A549 (cell line): ENCODE measurements at regions not wholly inside any gene's neighbourhood (a gene's known extent, or its start where the extent isn't known, plus 50 kb on each side); places are given as distances from the start of the nearest gene placed in this dataset.

Experiments
- ATAC-seq, 2 experiments: fragments of 200-7000 bp in 1 of 2; fragments of >200 bp in 1 of 2; cut with Nextera tagmentation in 1 of 2; cut with Tn5 transposase in 1 of 2; 3 replicates each; pipeline versions ENCODE4 v1.8.0 to v1.9.1; 2018 to 2020; ENCODE audit warnings: mild to moderate bottlenecking in 1 of 2, moderate library complexity in 1 of 2
- CTCF ChIA-PET: fragments of 300-600 bp; sonication (Branson Sonifier 250); formaldehyde crosslinking; extraction: SDS; loops from one replicate; lab custom pipeline; 2021; ENCODE audit warnings: antibody characterized with exemption, inconsistent platforms; lab: Yijun Ruan, JAX
- POLR2A ChIA-PET: fragments of 350-600 bp; formaldehyde crosslinking; extraction: SDS; loops from one replicate; lab custom pipeline; 2021; ENCODE audit warnings: antibody characterized with exemption, inconsistent platforms; lab: Yijun Ruan, JAX
- DNase-seq, 2 experiments: peaks; one replicate each; pipeline versions ENCODE4 v3.0.0 to v3.0.0-alpha.2; 2011 to 2016; ENCODE audit warnings: low read depth in 1 of 2, low spot score in 1 of 2
- FAIRE-seq: peaks from 2 replicates; lab custom pipeline; 2011; peaks lifted over from hg19 to GRCh38; lab: Jason Lieb, UNC
- H3K27ac ChIP-seq, 2 experiments: fragments of >200 bp; sonication (Bioruptor Twin); formaldehyde crosslinking; 3 replicates each; pipeline ENCODE4 v1.5.1; 2016 to 2017
- H3K4me1 ChIP-seq: fragments of >200 bp; sonication (Bioruptor Twin); formaldehyde crosslinking; 3 replicates; pipeline ENCODE4 v1.6.1; 2016
- H3K4me2 ChIP-seq: fragments of >200 bp; sonication (Bioruptor Twin); formaldehyde crosslinking; 3 replicates; pipeline ENCODE4 v1.6.1; 2016
- H3K4me3 ChIP-seq: fragments of >200 bp; sonication (Bioruptor Twin); formaldehyde crosslinking; 3 replicates; pipeline ENCODE4 v1.5.1; 2016
- H3K9me3 ChIP-seq: fragments of >200 bp; sonication (Bioruptor Twin); formaldehyde crosslinking; 3 replicates; pipeline ENCODE4 v1.6.1; 2016
- EHF ChIP-seq: fragments of 250-450 bp; sonication (Bioruptor Pico); IDR thresholded peaks from 2 replicates; pipeline ENCODE4 v1.5.0; 2020; ENCODE audit warnings: mild to moderate bottlenecking
- ELK1 ChIP-seq: fragments of 150-350 bp; IDR thresholded peaks from 2 replicates; pipeline ENCODE4 v1.6.1; 2014; ENCODE audit warnings: low read depth, mild to moderate bottlenecking, low read length
- EP300 ChIP-seq, 2 experiments: fragments of >200 bp; sonication (Bioruptor Twin); formaldehyde crosslinking; IDR thresholded peaks; 2 replicates in 1 of 2; 3 replicates in 1 of 2; pipeline ENCODE4 v1.6.1; 2016 to 2017
- ESRRA ChIP-seq: fragments of 150-350 bp; IDR thresholded peaks from 2 replicates; pipeline ENCODE4 v1.6.1; 2014; ENCODE audit warnings: mild to moderate bottlenecking, low read length, borderline replicate concordance
- FOSL2 ChIP-seq, 2 experiments: fragments of 450-650 bp in 1 of 2; fragments of >200 bp in 1 of 2; sonication (Bioruptor Twin) in 1 of 2; formaldehyde crosslinking; IDR thresholded peaks; 2 replicates each; pipeline versions ENCODE4 v1.5.0 to v1.6.1; 2016 to 2020; ENCODE audit warnings: mild to moderate bottlenecking in 1 of 2, moderate library complexity in 1 of 2
- FOXS1 ChIP-seq: fragments of 250-450 bp; sonication (Bioruptor Pico); IDR thresholded peaks from 2 replicates; pipeline ENCODE4 v1.5.0; 2020; ENCODE audit warnings: mild to moderate bottlenecking, moderate library complexity
- HES2 ChIP-seq: fragments of >200 bp; sonication (Bioruptor Twin); formaldehyde crosslinking; IDR thresholded peaks from 2 replicates; pipeline ENCODE4 v1.6.1; 2016
- HOXB13 ChIP-seq: fragments of 250-450 bp; sonication (Bioruptor Pico); IDR thresholded peaks from 2 replicates; pipeline ENCODE4 v1.5.0; 2020; ENCODE audit warnings: low read depth, mild to moderate bottlenecking, moderate library complexity
- HOXB5 ChIP-seq: fragments of 250-450 bp; sonication (Bioruptor Pico); IDR thresholded peaks from 2 replicates; pipeline ENCODE4 v1.5.0; 2020; ENCODE audit warnings: mild to moderate bottlenecking, moderate library complexity
- JUN ChIP-seq, 2 experiments: fragments of >200 bp; sonication (Bioruptor Twin); formaldehyde crosslinking; IDR thresholded peaks; 2 replicates in 1 of 2; 3 replicates in 1 of 2; pipeline ENCODE4 v1.6.1; 2016 to 2017
- MAZ ChIP-seq: fragments of 150-350 bp; IDR thresholded peaks from 2 replicates; pipeline ENCODE4 v1.6.1; 2014; ENCODE audit warnings: antibody characterized with exemption, low read depth, low read length, borderline replicate concordance
- NR3C1 ChIP-seq: fragments of >200 bp; sonication (Bioruptor Twin); formaldehyde crosslinking; IDR thresholded peaks from 3 replicates; pipeline ENCODE4 v1.6.1; 2017
- POLR2A ChIP-seq: IDR thresholded peaks from 2 replicates; pipeline ENCODE4 v1.6.1; 2012; ENCODE audit warnings: mild to moderate bottlenecking, low read length
- RCOR1 ChIP-seq: fragments of 150-350 bp; IDR thresholded peaks from 2 replicates; pipeline ENCODE4 v1.6.1; 2014; ENCODE audit warnings: antibody characterized with exemption, low read length, low read depth
- REST ChIP-seq: fragments of 200-600 bp; sonication (generic); IDR thresholded peaks from 2 replicates; pipeline ENCODE4 v1.6.1; 2016; ENCODE audit warnings: antibody characterized with exemption, mild to moderate bottlenecking, moderate library complexity
- RFX5 ChIP-seq: fragments of 450-650 bp; IDR thresholded peaks from 2 replicates; pipeline ENCODE4 v1.7.1; 2014; ENCODE audit warnings: antibody characterized with exemption, mild to moderate bottlenecking, moderate library complexity
- ZNF302 ChIP-seq: fragments of 250-450 bp; sonication (Bioruptor Pico); IDR thresholded peaks from 2 replicates; pipeline ENCODE4 v1.9.0; 2021; ENCODE audit warnings: inconsistent platforms, mild to moderate bottlenecking, moderate library complexity
- ZSCAN20 ChIP-seq: fragments of 250-450 bp; sonication (Bioruptor Pico); IDR thresholded peaks from 2 replicates; pipeline ENCODE4 v1.8.0; 2022; ENCODE audit warnings: mild to moderate bottlenecking, moderate library complexity
- WGBS: methylation state at CpG from one replicate; pipeline ENCODE4 v1.1.6; 2017; ENCODE audit errors: missing lambda C conversion rate; 5-methylcytosine and 5-hydroxymethylcytosine counted together
- TF ChIP-seq, protein P1 (sequence below): IDR thresholded peaks from 2 replicates; pipeline ENCODE4 v1.6.1; 2012
- TF ChIP-seq, protein P2 (sequence below): fragments of >200 bp; sonication (Bioruptor Twin); formaldehyde crosslinking; IDR thresholded peaks from 3 replicates; pipeline ENCODE4 v1.6.1; 2016
- TF ChIP-seq, protein P3 (sequence below): fragments of 250-450 bp; sonication (Bioruptor Pico); IDR thresholded peaks from 2 replicates; pipeline ENCODE4 v1.5.0; 2020; ENCODE audit warnings: low read depth, mild to moderate bottlenecking, moderate library complexity

DNA sequence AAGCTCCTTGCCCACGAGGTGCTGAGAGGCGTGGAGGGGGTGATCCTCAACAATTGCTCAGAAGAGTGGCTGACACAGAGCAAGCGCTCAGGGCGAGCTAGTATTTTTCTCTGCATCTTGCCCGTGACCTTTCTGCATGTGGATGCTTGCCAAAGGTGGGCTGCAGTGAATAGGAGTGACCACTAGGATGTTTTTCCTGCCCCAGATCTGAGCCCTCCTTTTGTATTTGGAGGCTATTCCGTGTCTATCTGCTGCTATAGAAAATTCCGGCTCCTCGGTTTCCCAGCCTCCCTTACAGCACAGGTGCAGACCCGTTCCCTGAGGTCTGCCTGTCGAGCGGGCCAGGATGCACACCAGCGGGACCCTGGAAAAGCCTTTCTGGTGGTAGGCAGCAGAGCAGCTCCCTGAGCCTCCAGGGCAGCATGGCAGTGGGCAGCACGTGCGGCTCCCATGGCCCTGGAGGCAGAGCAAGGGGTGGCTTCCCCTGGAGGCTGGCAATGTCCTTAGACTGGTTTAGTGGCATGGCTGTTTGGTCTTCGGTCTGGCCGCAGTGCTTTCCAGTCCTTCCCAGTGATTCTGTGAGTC lies 145.1 kb upstream of the PCBD1 start:
- H3K9me3 ChIP-seq: no peaks in the 10 kb centered on the region
- FAIRE-seq (no peak), ATAC-seq (no peak; a peak in 1 of 6 replicates), DNase-seq (no peak)
- no peaks in the 10 kb centered on the region for H3K4me1 ChIP-seq
- TF ChIP-seq ZNF302 (CRISPR knock-in tag) (no peak), NR3C1 (no peak), HOXB5 (CRISPR knock-in tag) (no peak), ELK1 (no peak), MAZ (no peak), HOXB13 (CRISPR knock-in tag) (no peak), REST (no peak), RCOR1 (no peak), POLR2A (no peak), RFX5 (no peak), HES2 (no peak), EP300 (IDR thresholded peaks at IDR 0.05) (no peak), FOSL2 (IDR thresholded peaks at IDR 0.05) (no peak), FOSL2 (CRISPR knock-in tag; IDR thresholded peaks at IDR 0.05) (no peak), ESRRA (no peak)
- WGBS: 48% methylated on average over 12 of the region's 16 CpGs
- POLR2A ChIA-PET: no interaction called here
- no peak overlapping the region for H3K4me3 ChIP-seq
- CTCF ChIA-PET: interaction anchor here (1.0 to 1.7 kb wide), 4 partner anchors 8 to 23 kb away, joined by 3 to 5 read pairs (median 4); no protein-coding TSS in a partner anchor
- no peak overlapping the region for H3K4me2 ChIP-seq
- H3K27ac ChIP-seq: no peak overlapping the region

- ChIA-PET CTCF (interaction anchor here (0.6 to 1.6 kb wide), 3 partner anchors 9 to 111 kb away, joined by 3 to 4 read pairs (median 3); no protein-coding TSS in a partner anchor), POLR2A (no interaction called here)
- no peak for FAIRE-seq
- no peak overlapping the region for H3K27ac ChIP-seq
- H3K9me3 ChIP-seq: no peaks in the 10 kb centered on the region
- no peak overlapping the region for H3K4me3 ChIP-seq
- no peak for TF ChIP-seq ZSCAN20 (CRISPR knock-in tag)
- no peak for TF ChIP-seq EHF (CRISPR knock-in tag)
- H3K4me1 ChIP-seq: no peaks in the 10 kb centered on the region
- ATAC-seq: no peak
- no peak overlapping the region for H3K4me2 ChIP-seq
- DNase-seq: no peak
- 40% methylated on average over 5 of the region's 6 CpGs for WGBS
Observed at GRCh38 chr10:71035511-71036296, 147.3 kb upstream of the PCBD1 start.

- ChIA-PET POLR2A (no interaction called here), CTCF (interaction anchor here (1.6 kb wide), 1 partner anchor 112 kb away, joined by 4 read pairs; no protein-coding TSS in a partner anchor)
- no peak overlapping the region for H3K4me2 ChIP-seq
- TF ChIP-seq FOXS1 (no peak), RFX5 (no peak), JUN (IDR thresholded peaks at IDR 0.05) (no peak), MAZ (no peak)
- TF ChIP-seq, protein P1, sequence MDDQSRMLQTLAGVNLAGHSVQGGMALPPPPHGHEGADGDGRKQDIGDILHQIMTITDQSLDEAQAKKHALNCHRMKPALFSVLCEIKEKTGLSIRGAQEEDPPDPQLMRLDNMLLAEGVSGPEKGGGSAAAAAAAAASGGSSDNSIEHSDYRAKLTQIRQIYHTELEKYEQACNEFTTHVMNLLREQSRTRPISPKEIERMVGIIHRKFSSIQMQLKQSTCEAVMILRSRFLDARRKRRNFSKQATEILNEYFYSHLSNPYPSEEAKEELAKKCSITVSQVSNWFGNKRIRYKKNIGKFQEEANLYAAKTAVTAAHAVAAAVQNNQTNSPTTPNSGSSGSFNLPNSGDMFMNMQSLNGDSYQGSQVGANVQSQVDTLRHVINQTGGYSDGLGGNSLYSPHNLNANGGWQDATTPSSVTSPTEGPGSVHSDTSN: no peak
- TF ChIP-seq, protein P2, sequence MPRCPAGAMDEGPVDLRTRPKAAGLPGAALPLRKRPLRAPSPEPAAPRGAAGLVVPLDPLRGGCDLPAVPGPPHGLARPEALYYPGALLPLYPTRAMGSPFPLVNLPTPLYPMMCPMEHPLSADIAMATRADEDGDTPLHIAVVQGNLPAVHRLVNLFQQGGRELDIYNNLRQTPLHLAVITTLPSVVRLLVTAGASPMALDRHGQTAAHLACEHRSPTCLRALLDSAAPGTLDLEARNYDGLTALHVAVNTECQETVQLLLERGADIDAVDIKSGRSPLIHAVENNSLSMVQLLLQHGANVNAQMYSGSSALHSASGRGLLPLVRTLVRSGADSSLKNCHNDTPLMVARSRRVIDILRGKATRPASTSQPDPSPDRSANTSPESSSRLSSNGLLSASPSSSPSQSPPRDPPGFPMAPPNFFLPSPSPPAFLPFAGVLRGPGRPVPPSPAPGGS: no peak
- TF ChIP-seq, protein P3, sequence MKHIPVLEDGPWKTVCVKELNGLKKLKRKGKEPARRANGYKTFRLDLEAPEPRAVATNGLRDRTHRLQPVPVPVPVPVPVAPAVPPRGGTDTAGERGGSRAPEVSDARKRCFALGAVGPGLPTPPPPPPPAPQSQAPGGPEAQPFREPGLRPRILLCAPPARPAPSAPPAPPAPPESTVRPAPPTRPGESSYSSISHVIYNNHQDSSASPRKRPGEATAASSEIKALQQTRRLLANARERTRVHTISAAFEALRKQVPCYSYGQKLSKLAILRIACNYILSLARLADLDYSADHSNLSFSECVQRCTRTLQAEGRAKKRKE (CRISPR knock-in tag): no peak
- DNase-seq (no peak), FAIRE-seq (no peak), ATAC-seq (no peak)
- WGBS: 50% methylated on average over 8 of the region's 8 CpGs
- no peaks in the 10 kb centered on the region for H3K9me3 ChIP-seq
- no peak overlapping the region for H3K27ac ChIP-seq
- H3K4me1 ChIP-seq: no peaks in the 10 kb centered on the region
- H3K4me3 ChIP-seq: no peak overlapping the region
Observed at GRCh38 chr10:71036297-71036966, 148.1 kb upstream of the PCBD1 start.
